HEK293 (cell line): ENCODE measurements at regions not wholly inside any gene's neighbourhood (a gene's known extent, or its start where the extent isn't known, plus 50 kb on each side); places are given as distances from the start of the nearest gene placed in this dataset.

Experiments
- CTCF ChIP-seq: fragments of 450-650 bp; formaldehyde crosslinking; IDR thresholded peaks from 2 replicates; pipeline ENCODE4 v1.5.1; 2016; ENCODE audit warnings: missing biosample characterization, missing genetic modification characterization
- REST ChIP-seq: fragments of 450-650 bp; formaldehyde crosslinking; IDR thresholded peaks from 2 replicates; pipeline ENCODE4 v1.5.1; 2016; ENCODE audit warnings: missing biosample characterization, missing genetic modification characterization
- TCF7L2 ChIP-seq: IDR thresholded peaks from 2 replicates; pipeline ENCODE4 v1.6.1; 2011; ENCODE audit warnings: low read depth, mild to moderate bottlenecking, inconsistent platforms, low read length, moderate library complexity, borderline replicate concordance
- YY1 ChIP-seq: fragments of 450-650 bp; formaldehyde crosslinking; IDR thresholded peaks from 2 replicates; pipeline ENCODE4 v1.5.1; 2018; ENCODE audit warnings: missing biosample characterization, missing genetic modification characterization
- ZNF133 ChIP-seq: fragments of 450-650 bp; formaldehyde crosslinking; IDR thresholded peaks from 2 replicates; pipeline ENCODE4 v1.5.1; 2016; ENCODE audit warnings: missing biosample characterization, missing genetic modification characterization
- ZNF138 ChIP-seq: fragments of 450-650 bp; formaldehyde crosslinking; IDR thresholded peaks from 2 replicates; pipeline ENCODE4 v1.5.1; 2016; ENCODE audit warnings: missing biosample characterization, missing genetic modification characterization, borderline replicate concordance
- ZNF140 ChIP-seq: fragments of 450-650 bp; formaldehyde crosslinking; IDR thresholded peaks from 2 replicates; pipeline ENCODE4 v1.5.1; 2016; ENCODE audit warnings: missing biosample characterization, missing genetic modification characterization
- ZNF24 ChIP-seq: fragments of 450-650 bp; formaldehyde crosslinking; IDR thresholded peaks from 2 replicates; pipeline ENCODE4 v1.5.1; 2016; ENCODE audit warnings: missing biosample characterization, missing genetic modification characterization
- ZNF26 ChIP-seq: fragments of 450-650 bp; formaldehyde crosslinking; IDR thresholded peaks from 2 replicates; pipeline ENCODE4 v1.5.1; 2016; ENCODE audit warnings: missing biosample characterization, missing genetic modification characterization
- ZNF404 ChIP-seq: fragments of 450-650 bp; formaldehyde crosslinking; IDR thresholded peaks from 2 replicates; pipeline ENCODE4 v1.5.1; 2017; ENCODE audit warnings: missing biosample characterization, missing genetic modification characterization
- ZNF639 ChIP-seq: fragments of 450-650 bp; formaldehyde crosslinking; IDR thresholded peaks from 2 replicates; pipeline ENCODE4 v1.5.1; 2016; ENCODE audit warnings: missing biosample characterization, missing genetic modification characterization

- no peak for TF ChIP-seq REST (tag by site-specific recombination)
- TF ChIP-seq YY1 = no peak
- TF ChIP-seq CTCF (tag by site-specific recombination) = no peak
- no peak for TF ChIP-seq ZNF639 (tag by site-specific recombination)
- no peak for TF ChIP-seq ZNF140 (tag by site-specific recombination)
- TF ChIP-seq ZNF26 (tag by site-specific recombination) = no peak
- no peak for TF ChIP-seq ZNF138 (tag by site-specific recombination)
- no peak for TF ChIP-seq ZNF24 (tag by site-specific recombination)
- no peak for TF ChIP-seq ZNF133 (tag by site-specific recombination)
- TF ChIP-seq ZNF404 (tag by site-specific recombination) = no peak
- TF ChIP-seq TCF7L2 = no peak
Observed at GRCh38 chr2:58866527-58866926, 625.4 kb upstream of the FANCL start.
